Kidney capillary endothelial cell (primary cell): ENCODE measurements at regions not wholly inside any gene's neighbourhood (a gene's known extent, or its start where the extent isn't known, plus 50 kb on each side); places are given as distances from the start of the nearest gene placed in this dataset.
"Not testable (repeated sequence)": the region's sequence is repeated elsewhere in the genome, so short reads cannot be mapped to it uniquely, and the experiment has no call there.

Source experiments
- DNase-seq: peaks from one replicate; pipeline ENCODE4 v3.0.0-alpha.2; 2018; ENCODE audit warnings: low spot score

- no peak for DNase-seq
Measured at GRCh38 chr14:45867046-45867894, 614.3 kb upstream of the MIS18BP1 start.

DNA sequence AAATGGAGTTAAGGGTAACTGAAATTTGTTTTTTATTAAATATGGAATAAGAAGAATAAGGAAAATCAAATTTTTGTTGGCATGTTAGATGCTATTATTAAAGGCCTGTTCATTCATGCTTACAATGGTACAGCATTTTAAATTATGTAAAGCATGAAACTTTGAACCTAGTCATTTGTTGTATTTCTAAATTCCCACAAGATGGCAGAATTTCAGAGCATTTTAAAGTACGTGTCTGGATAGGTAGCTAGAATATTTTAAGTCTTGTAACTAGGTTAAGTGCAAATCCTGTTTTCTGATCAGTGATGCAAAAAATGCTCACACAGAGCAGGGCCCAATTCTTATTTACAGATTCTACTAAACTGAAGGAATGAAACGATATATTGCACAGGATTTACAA lies 585.6 kb upstream of the MIS18BP1 start:
- no peak for DNase-seq

DNA sequence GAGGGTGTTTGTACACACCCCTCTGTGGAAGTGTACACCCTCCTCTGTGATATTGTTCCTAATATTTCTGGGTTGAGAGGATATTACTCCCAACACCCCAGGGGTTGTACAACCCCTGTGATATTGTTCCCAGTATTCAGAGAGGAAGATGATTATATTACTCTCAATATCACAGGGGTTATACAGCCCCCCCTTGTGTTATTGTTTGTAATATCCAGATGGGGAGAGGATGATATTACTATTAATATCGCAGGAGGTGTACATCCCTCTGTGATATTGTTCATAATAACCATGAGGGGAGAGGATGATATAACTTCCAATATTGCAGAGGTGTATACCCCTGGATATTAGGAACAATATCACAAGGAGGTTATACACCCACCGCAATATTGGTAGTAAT lies 566.1 kb upstream of the MIS18BP1 start:
- DNase-seq: no peak

DNA sequence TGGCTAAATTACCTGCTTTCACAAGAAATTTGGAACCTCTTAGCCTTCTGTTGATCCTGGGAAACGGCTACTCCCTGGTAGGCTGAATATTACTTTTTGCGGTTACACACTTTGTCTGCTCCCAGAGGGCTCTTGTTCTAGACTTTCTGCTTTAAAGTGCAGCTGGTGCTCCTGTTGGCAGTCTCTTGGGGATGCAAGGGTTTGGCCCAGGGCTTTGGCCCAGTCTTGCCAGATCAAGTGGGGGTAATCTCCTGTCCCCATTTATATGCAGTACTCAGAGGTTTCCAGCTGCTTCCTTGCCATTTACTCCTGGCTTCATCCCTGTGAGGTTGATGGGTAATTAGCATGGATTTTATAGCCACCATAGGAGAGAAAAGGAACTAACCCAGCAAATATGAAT lies 558.2 kb upstream of the MIS18BP1 start:
- DNase-seq: no peak

- DNase-seq: no peak
Measured at GRCh38 chr14:45810152-45810872, 557.3 kb upstream of the MIS18BP1 start.

DNA sequence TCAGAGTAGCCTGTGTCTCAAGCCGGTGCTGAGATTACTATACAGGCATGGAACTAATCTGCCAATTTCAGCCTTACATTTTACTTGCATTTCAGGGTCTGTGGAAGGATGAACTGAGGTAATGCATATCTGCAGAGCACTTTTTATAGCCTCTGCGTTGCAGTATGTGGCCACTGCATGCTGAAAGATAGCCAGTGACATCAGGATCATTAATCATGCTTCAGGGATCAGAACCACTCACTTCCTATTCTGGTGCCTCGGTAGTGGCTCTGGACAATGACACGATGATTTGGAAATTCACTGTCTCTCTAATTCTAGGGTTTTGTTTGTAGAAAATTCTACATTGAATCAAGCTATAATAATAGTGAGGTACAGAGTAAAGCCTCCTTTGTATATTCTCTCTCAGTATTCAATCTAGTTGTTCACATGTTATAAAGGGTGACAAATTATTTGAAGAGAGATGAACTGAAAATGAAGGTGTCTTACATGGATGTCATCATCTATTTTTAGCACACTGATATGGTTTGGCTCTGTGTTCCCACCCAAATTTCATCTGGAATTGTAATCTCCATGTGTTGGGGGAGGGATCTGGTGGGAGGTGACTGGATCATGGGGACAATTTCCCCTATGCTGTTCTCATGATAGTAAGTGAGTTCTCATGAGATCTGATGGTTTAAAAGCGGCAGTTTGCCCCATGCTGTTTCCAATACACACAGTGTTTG lies 554.3 kb upstream of the MIS18BP1 start:
- DNase-seq: no peak

DNA sequence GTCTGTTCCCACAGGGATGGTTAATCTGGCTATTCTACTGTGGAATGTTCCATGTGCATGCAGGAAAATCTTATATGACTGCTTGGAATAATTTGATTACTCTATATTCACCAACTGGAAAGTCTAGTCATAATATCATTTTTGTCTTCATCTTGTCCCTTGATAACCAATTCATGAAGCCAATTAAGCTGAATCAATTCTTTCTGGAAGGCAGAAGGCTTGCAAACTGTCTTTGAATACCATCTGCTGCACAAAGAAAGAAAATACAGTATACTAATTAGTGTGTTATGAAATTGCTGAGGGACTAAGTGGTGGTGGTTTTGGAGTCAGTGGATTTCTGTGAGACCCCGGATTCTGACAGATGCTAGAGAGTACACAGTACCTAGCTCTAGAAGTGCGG lies 546.5 kb upstream of the MIS18BP1 start:
- no peak for DNase-seq

GRCh38 chr14:45798659-45799058 lies 545.7 kb upstream of the MIS18BP1 start:
- no peak for DNase-seq

DNA sequence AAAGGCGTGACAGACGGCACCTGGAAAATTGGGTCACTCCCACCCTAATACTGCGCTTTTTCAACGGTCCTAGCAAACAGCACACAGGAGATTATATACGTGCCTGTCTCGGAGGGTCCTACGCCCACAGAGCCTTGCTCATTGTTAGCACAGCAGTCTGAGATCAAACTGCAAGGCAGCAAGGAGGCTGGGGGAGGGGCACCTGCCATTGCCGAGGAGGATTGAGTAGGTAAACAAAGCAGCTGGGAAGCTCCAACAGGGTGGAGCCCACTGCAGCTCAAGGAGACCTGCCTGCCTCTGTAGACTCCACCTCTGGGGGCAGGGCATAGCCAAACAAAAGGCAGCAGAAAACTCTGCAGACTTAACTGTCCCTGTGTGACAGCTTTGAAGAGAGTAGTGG lies 543.0 kb upstream of the MIS18BP1 start:
- not testable (repeated sequence) for DNase-seq

- no peak for DNase-seq
Measured at GRCh38 chr14:45793081-45793480, 540.1 kb upstream of the MIS18BP1 start.

DNA sequence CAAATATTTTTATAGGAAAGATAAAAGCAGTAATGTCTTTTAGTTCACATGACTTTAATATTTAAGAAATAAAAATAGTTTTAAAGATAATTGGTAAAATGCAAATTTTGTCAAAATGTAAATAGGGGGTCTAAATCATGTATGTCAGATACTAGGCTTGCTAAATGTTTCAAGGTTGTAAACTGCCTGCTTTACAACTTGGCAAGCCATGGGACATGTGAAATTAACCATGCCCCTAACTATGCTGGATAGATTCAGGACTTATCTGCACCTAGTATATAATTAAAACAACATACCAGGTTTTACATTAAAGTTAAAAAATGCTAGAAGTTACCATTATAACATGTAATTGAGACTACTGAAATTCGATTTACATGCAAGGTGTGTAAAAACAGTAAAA lies 537.3 kb upstream of the MIS18BP1 start:
- DNase-seq: no peak

- DNase-seq: no peak
Measured at GRCh38 chr14:45787167-45787566, 534.2 kb upstream of the MIS18BP1 start.

GRCh38 chr14:45786266-45786665 lies 533.3 kb upstream of the MIS18BP1 start:
- DNase-seq: no peak

- no peak for DNase-seq
Measured at GRCh38 chr14:45785240-45785639, 532.2 kb upstream of the MIS18BP1 start.

DNA sequence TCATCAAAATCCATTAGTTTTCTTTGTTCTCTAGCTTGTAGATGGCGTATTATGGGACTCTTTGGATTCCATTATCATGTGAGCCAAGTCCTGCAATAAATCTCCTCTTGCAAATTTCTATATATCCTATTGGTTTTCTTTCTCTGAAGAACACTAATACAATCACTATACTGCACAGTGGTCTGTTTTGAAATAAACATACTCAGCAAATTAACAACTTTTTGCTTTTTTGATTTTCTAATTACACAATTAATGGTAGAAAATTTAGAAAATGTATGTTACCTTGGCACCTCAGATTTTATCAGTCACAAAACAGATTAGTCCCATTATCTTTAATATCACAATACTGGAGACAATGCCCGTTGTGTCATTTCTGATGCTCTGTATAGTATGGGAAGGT lies 513.2 kb upstream of the MIS18BP1 start:
- DNase-seq: no peak

DNA sequence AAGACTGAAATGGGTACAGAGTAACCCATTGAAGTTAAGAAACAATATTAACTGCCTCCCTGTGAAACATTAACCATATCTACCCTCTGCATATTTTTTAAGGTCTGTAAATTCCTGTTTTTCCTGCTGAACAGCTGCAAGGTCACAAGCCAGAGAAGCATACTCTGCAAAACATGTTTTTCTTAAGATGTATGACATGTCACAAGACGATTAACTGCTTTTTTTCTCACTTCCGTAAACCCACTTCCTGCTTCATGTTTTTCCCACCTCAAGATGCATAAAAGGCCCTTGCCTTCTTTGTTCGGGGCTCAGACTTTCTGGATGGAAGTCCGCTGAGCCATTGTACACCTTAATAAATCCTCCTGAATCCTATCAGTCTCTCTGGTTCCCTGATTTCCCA lies 504.7 kb upstream of the MIS18BP1 start:
- DNase-seq: no peak

- not testable (repeated sequence) for DNase-seq
Measured at GRCh38 chr14:45756412-45756811, 503.4 kb upstream of the MIS18BP1 start.

- no peak for DNase-seq
Measured at GRCh38 chr14:45743884-45744283, 490.9 kb upstream of the MIS18BP1 start.

GRCh38 chr14:45742187-45742586 lies 489.2 kb upstream of the MIS18BP1 start:
- DNase-seq: no peak

DNA sequence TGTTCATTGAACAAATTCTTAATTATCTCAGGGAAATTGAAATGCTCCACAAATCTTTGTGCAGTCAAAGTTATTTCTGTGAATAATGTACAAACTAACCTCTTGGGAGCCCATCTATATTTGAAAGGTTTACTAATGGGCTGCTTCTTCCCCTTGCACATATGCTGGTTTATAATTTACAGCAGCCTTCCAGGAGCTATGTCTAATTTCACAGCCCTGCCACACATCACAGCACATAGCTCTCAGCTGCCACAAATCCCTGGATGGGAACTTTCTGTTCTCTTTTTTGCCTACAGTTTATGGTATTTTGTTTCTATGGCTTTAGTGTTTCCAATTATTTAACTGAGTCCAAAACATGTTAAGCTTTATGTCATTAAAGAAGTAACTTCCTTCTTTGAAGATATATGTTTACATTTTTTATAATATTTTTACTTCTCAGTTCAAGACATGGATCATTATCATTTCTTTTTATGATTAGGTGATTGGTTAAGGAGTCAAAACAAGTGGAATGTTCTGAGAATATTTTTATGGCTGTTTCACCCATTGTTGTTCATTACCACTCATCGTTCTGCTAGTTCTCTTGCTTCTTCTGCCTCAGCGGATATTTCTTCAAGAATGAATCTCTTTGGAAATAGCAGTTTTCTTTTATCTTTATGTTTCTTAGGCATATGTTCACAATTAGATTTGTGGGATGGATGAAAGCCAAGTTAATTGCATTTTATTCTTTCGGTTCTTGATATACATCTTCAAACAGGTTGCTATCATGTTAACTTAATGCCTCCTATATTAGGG lies 475.6 kb upstream of the MIS18BP1 start:
- no peak for DNase-seq

DNA sequence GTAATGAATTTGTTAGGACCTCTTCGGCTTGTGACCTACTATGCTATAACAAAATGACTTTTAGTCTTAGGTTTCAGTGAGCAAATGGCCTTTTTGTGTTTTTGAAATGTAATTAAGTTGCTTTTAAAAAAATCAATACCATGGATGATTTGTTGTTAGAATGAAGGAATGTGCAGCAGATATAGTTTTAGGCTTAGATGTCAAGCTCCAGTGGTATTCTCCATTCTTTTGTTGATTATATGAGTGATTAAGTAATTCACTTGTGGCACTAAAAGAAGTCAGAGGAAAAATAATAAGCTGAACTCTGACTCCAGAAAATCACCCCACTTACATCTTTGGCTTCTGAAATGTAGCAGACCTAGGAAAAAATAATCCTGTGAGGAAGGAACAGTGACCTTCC lies 474.1 kb upstream of the MIS18BP1 start:
- DNase-seq: no peak

DNA sequence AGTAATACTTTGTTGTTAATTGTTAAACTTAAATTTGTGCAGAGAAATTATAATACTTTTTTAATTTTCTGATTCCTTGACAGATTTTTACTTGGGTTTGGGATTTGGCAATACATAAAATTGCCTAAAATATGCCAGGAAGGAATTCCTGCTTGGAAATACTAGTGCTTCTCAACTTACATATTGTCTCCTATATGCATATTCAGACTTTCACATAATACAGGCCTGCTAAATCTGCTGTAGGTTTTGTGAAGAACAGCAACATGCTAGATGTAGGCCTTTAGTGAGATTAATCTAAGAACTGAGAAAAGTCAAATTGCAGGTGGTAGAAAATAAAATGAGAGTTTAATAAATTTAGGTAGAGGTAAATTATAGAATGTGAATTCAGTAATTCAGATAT lies 468.5 kb upstream of the MIS18BP1 start:
- no peak for DNase-seq
